Fibroblast of skin of back (primary cell): ENCODE measurements at regions not wholly inside any gene's neighbourhood (a gene's known extent, or its start where the extent isn't known, plus 50 kb on each side); places are given as distances from the start of the nearest gene placed in this dataset.
A peak's percentile ranks its signal among the peaks of the same experiment; 100 is the strongest.

ENCODE experiments used
- DNase-seq: peaks from one replicate; pipeline ENCODE4 v3.0.0-alpha.2; 2013

DNA sequence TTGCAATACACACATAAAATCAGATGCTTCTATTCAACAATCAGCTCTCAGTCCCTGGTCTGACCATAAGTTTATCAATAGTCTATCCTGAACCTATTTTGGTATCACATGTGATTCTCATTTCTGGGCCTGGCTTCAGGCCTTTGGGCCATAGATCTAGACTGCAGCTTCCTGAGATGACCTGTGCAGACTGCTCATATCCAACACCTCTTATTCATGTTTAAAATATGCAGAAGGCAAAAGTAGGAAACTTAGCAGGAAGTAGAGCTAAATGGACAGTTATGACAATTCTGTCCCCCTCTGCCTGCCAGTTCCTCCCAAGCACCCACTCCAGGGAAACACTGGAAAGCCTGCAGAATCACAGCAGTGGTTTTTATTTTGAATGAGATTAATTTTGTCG lies 53.3 kb downstream of the C7orf25 start:
- peak; percentile 58 for DNase-seq

DNA sequence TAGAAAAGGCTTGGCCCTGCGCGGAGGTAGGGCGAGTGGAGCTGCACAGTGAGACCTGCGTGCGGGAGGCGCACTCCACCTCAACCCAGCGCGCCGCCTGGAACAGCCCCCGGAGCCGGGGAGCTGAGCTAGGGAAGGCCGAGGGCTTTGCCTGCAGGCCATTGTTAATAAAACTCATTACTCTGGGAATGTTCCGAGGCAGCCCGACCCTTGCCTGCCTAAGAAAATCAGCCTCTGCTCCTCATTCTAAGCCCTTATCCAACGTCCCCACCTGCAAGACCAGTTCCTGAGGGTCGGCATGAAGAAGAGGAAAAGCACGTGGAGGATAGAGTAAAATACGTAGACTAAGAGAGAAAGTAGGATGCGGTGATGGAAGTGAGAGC lies 55.3 kb downstream of the C7orf25 start:
- DNase-seq: no peak

- DNase-seq: no peak
Measured at GRCh38 chr7:42854571-42855118, 57.2 kb downstream of the C7orf25 start.

- DNase-seq: no peak
Measured at GRCh38 chr7:42852531-42852930, 59.3 kb downstream of the C7orf25 start.

DNA sequence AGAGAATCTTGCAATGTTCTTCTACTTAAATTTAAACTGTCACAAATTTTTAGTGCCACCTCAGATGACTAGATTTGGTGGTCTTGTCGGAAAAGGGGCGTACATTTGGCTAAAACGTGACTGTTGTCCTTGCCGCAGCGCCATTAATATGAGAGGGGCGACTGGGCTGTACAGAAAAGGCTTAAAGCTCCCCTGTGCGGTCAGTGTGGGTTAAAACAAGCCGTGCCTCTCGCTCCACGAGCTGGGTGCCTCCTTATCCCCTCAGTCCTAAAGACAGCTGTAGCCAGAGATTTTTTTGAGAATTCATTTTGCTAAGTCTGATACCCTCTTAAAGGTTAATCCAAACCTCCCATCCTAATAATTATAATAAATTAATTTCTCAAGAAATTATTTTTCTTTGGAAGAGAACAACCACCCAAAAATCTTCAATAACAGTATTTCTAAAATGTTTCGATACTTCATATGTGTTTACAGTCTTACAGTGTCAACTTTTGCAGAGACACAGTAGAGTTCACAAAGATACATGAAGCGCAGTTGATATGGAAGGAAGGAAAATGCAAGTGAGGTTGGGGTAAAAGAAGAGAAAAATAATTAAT lies 68.6 kb downstream of the C7orf25 start:
- peak; percentile 62 for DNase-seq

DNA sequence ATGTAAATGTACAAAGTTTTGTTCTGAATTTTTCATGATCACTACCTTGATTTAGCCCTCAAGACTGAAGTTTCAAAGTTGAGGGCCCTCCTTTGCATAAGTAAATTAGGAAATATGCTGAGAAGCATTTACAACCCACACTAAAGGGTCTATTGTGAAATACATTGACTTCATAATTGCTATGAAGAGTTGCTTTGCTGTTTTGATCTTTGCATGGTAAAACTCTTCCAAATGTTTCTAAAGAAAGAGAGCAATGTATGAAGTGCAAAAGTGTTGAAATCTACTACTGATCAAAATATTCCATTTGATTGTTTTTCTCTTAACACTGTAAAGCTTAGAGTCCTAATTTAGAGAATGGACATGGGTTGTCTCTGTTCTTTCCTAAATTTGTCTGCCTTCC lies 77.2 kb downstream of the C7orf25 start:
- no peak for DNase-seq

GRCh38 chr7:42833411-42833810 lies 78.5 kb downstream of the C7orf25 start:
- no peak for DNase-seq

GRCh38 chr7:42832667-42833066 lies 79.2 kb downstream of the C7orf25 start:
- DNase-seq: no peak

- peak; percentile 41 for DNase-seq
Measured at GRCh38 chr7:42831718-42832522, 80.0 kb downstream of the C7orf25 start.

DNA sequence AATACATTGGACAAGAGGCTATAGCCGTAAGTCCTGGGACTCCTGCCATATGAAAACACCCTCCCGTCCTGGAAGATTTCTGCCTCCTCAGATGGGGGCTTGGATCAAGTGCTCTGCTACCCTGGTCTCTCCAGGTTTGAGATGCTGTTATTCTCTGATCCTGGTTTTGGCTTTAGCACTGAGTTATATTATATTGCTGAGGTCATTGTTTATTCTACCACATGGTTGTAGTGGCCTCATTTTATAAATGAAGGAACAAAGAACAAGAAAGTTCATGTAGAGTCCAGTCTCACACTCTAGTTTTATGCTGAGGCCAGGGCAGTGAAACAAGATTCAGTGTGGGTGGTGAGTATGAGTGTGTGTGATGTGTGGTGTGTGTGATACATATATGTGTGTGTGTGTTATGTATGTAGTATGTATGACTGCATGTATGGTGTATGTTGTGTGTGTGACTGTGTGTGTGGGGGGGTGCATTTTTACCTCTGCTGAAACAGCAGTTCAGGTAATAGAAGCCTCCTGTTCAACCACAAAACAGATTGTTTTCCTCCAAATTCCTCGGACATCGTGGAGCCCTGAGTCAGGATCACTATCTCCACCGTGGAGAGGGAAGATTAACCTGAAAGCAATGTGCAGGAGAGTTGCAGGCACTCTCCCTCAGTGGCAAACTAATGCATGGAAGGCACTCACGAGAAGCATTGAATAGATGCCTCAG lies 80.7 kb downstream of the C7orf25 start:
- peak; percentile 33 for DNase-seq

DNA sequence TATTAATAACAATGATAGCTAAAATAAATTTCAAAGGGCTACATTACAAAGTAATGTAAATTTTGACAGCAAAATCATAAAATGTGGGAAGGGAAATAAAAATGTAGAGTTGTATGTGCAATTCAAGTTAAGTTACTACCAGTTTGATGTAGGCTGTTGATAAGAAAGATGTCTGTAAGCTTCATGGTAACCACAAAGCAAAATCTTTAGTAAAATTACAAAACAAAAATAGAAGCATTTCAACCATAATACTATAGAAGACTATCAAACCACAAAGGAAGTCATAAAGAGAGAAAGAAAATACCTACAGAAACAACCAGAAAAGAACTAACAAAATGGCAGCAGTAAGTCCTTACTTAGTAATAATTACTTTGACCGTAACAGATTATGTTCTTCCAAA lies 99.1 kb downstream of the C7orf25 start:
- DNase-seq: no peak

GRCh38 chr7:42805601-42806000 lies 106.3 kb downstream of the C7orf25 start:
- DNase-seq: no peak

- no peak for DNase-seq
Measured at GRCh38 chr7:42794673-42795072, 117.2 kb downstream of the C7orf25 start.

DNA sequence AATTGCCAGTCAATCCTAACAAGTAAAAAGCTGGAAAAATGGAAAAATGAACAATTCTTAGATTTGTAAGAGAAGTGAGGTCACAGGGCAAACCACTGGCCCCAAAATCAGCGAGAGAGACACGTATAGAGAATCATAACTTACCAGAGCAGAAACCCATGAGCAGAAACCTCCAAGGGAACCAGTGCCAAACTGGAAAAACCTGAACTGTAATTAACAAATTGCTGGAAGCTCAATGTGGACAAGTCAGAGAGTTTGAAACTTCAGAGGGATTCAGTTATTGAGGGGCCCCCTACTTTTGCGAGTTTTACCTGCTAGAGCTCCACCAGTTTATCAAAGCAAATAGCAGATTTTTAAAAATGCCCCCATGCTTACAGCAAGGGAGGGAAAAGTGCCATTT lies 119.0 kb downstream of the C7orf25 start:
- DNase-seq: no peak

- peak; percentile 67 for DNase-seq
Measured at GRCh38 chr7:42790196-42790595, 121.7 kb downstream of the C7orf25 start.

- DNase-seq: no peak
Measured at GRCh38 chr7:42774436-42774835, 137.4 kb downstream of the C7orf25 start.

DNA sequence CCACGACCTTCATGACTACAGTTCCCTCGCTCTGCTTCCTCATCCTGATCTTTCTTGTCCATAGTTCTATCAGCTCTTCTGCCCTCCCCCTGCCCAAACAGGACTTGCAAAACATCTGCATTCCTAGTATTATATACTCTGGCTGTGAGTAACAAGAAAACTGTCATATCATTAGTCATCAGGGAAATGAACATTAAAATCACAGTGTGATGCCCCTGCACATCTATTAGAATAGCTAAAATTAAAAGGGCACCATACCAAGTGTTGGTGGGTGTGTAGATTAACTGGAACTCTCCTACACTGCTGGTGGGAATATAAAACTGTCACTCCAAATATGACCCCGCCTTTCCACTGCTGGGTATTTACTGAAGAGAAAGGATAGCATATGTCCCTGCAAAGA lies 141.8 kb downstream of the C7orf25 start:
- peak; percentile 62 for DNase-seq

GRCh38 chr7:42768045-42768444 lies 143.8 kb downstream of the C7orf25 start:
- peak; percentile 7 for DNase-seq

- DNase-seq: no peak
Measured at GRCh38 chr7:42766782-42767423, 145.0 kb downstream of the C7orf25 start.

DNA sequence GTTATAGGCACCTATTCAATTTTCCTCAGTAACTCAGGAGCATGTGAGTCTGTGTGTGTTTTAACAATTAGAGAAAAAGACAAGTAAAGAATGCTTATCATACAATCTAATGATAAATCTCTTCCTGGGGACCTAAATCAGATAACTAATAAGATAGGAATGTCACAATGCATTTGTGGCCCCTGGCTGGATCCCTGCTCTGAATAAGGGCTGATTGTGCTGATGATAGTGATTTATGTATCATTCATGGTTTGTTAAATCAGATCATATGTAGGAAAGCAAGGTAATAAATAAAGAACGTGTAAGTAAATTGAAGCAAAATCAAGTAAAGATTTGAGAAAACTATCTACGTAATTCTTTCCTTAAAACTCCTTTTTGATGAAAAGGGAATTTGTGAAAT lies 145.9 kb downstream of the C7orf25 start:
- peak; percentile 7 for DNase-seq

DNA sequence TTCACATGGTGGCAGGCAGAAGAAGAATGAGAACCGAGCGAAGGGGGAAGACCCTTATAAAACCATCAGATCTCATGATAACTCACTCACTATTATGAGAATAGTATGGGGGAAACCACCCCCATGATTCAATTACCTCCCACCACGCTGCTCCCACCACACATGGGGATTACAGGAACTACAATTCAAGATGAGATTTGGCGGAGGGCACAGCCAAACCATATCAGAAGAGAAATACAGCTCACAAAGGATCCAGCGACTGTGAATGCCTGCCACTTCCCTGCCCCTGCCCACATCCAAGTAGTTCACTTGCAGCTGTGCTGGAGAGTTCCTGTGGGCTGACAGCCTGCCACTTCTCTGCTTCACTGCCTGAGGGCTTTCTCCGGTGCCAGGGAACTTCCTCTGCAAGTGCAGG lies 148.7 kb downstream of the C7orf25 start:
- DNase-seq: no peak

DNA sequence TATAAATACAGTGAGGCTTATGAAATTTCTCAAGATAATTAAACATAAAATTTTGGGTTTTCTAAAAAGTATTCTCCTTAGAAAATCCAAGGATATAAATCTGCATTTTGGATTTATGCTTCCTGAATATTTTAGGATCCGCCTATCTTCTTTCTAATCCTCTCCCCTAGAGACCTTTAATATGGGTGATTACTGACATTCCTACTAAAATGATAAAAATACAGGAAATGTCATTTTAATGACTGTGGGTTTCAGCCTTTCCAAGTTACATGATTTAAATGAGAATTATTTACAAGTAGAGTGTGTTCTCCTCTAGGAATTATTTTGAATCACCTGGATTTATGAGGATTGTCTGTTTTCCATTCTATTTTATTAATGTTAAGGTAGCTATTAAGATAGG lies 150.4 kb downstream of the C7orf25 start:
- DNase-seq: no peak

DNA sequence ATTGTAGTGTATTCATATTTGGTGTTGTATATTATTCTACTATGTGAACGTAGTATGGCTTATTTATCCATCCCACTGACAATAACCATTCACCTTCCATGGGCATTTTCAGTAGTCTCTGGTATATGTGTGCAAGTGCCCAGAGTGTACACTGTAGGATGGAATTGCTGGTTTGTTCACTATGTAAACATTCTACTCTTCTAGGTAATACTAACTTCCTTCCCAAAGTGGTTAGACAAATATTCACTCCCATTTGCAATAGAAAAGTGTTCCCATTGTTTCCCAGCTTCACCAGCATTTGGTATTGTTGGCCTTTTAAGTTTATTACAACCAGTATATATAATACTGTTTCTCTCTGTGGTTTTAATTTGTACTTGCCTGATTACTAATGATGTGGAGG lies 153.7 kb downstream of the C7orf25 start:
- no peak for DNase-seq
